Astrocyte (in vitro differentiated cells and primary cell): ENCODE measurements at regions not wholly inside any gene's neighbourhood (a gene's known extent, or its start where the extent isn't known, plus 50 kb on each side); places are given as distances from the start of the nearest gene placed in this dataset.

Experiments
- DNase-seq: peaks from one replicate; pipeline ENCODE4 v3.0.0-alpha.2; 2010; ENCODE audit warnings: low read depth
- FAIRE-seq: peaks from 2 replicates; lab custom pipeline; 2011; peaks lifted over from hg19 to GRCh38; lab: Jason Lieb, UNC
- H2AFZ ChIP-seq: 2 replicates; pipeline ENCODE4 v1.6.0; 2012; ENCODE audit warnings: low read depth, low read length, inconsistent platforms
- H3K27ac ChIP-seq: 2 replicates; pipeline ENCODE4 v1.5.1; 2011; ENCODE audit warnings: low read depth, low read length, inconsistent platforms
- H3K27me3 ChIP-seq: 2 replicates; pipeline ENCODE4 v1.6.0; 2011; ENCODE audit warnings: low read length, inconsistent platforms; ENCODE audit not compliant: insufficient read depth
- H3K36me3 ChIP-seq: 2 replicates; pipeline ENCODE4 v1.5.1; 2011; ENCODE audit warnings: low read length, inconsistent platforms; ENCODE audit not compliant: insufficient read depth
- H3K4me1 ChIP-seq: 2 replicates; pipeline ENCODE4 v1.5.1; 2011; ENCODE audit warnings: low read length, inconsistent platforms; ENCODE audit not compliant: insufficient read depth
- H3K4me2 ChIP-seq: 2 replicates; pipeline ENCODE4 v1.6.0; 2012; ENCODE audit warnings: low read length, inconsistent platforms
- H3K4me3 ChIP-seq: 2 replicates; pipeline ENCODE4 v1.5.1; 2011; ENCODE audit warnings: low read depth, mild to moderate bottlenecking, low read length, inconsistent platforms; ENCODE audit not compliant: insufficient read depth
- H3K79me2 ChIP-seq: 2 replicates; pipeline ENCODE4 v1.6.0; 2012; ENCODE audit warnings: mild to moderate bottlenecking, low read length, inconsistent platforms; ENCODE audit not compliant: insufficient read depth
- H3K9ac ChIP-seq: 2 replicates; pipeline ENCODE4 v1.6.0; 2012; ENCODE audit warnings: mild to moderate bottlenecking, low read length, inconsistent platforms
- H3K9me3 ChIP-seq: 2 replicates; pipeline ENCODE4 v1.5.1; 2012; ENCODE audit warnings: low read depth, mild to moderate bottlenecking, low read length, inconsistent platforms; ENCODE audit not compliant: insufficient read depth
- H4K20me1 ChIP-seq: 2 replicates; pipeline ENCODE4 v1.6.0; 2012; ENCODE audit warnings: low read length, inconsistent platforms; ENCODE audit not compliant: insufficient read depth
- H3K27ac Mint-ChIP-seq: one replicate; pipeline ENCODE4 v1.8.0; 2021; ENCODE audit warnings: mild to moderate bottlenecking, mixed read lengths; ENCODE audit not compliant: unreplicated experiment
- H3K27me3 Mint-ChIP-seq: one replicate; pipeline ENCODE4 v1.8.0; 2021; ENCODE audit warnings: low read depth, mixed read lengths; ENCODE audit not compliant: unreplicated experiment
- H3K36me3 Mint-ChIP-seq: one replicate; pipeline ENCODE4 v1.8.0; 2021; ENCODE audit warnings: low read depth, mixed read lengths; ENCODE audit not compliant: unreplicated experiment
- H3K4me1 Mint-ChIP-seq: one replicate; pipeline ENCODE4 v1.8.0; 2021; ENCODE audit warnings: low read depth, mixed read lengths; ENCODE audit not compliant: unreplicated experiment
- H3K4me3 Mint-ChIP-seq: one replicate; pipeline ENCODE4 v1.8.0; 2021; ENCODE audit warnings: mild to moderate bottlenecking, moderate library complexity, mixed read lengths; ENCODE audit not compliant: unreplicated experiment
- H3K9me3 Mint-ChIP-seq: one replicate; pipeline ENCODE4 v1.8.0; 2021; ENCODE audit warnings: mild to moderate bottlenecking, mixed read lengths; ENCODE audit not compliant: unreplicated experiment
- CTCF ChIP-seq: IDR thresholded peaks from 2 replicates; pipeline ENCODE4 v1.5.1; 2011; ENCODE audit warnings: low read depth, mild to moderate bottlenecking, inconsistent platforms, low read length, moderate library complexity; ENCODE audit not compliant: insufficient read depth
- EZH2 ChIP-seq: IDR thresholded peaks from 2 replicates; pipeline ENCODE4 v1.6.1; 2012; ENCODE audit warnings: mild to moderate bottlenecking, low read length, inconsistent platforms; ENCODE audit not compliant: insufficient read depth

- Mint-ChIP-seq H3K9me3 (peaks cover 15% of the 10 kb centered on the region), H3K36me3 (no peaks in the 10 kb centered on the region), H3K4me1 (no peaks in the 10 kb centered on the region), H3K27ac (no peak overlapping the region), H3K4me3 (no peak overlapping the region), H3K27me3 (no peaks in the 10 kb centered on the region)
- Histone ChIP-seq H3K36me3 (no peaks in the 10 kb centered on the region), H3K79me2 (no peaks in the 10 kb centered on the region), H3K4me3 (no peak overlapping the region), H3K9ac (no peak overlapping the region), H3K27ac (no peak overlapping the region), H3K9me3 (no peaks in the 10 kb centered on the region), H2AFZ (no peak overlapping the region), H4K20me1 (no peaks in the 10 kb centered on the region), H3K4me2 (no peak overlapping the region), H3K27me3 (no peaks in the 10 kb centered on the region), H3K4me1 (no peaks in the 10 kb centered on the region)
- no peak for DNase-seq
- no peak for FAIRE-seq
- no peak for TF ChIP-seq EZH2
- TF ChIP-seq CTCF = no peak
Measured at GRCh38 chr3:80705290-80705689, 937.5 kb upstream of the ROBO1 start.

- no peak overlapping the region for H3K4me3 ChIP-seq
- no peak for FAIRE-seq
- H3K27me3 Mint-ChIP-seq = no peaks in the 10 kb centered on the region
- TF ChIP-seq EZH2 = no peak
- TF ChIP-seq CTCF = no peak
- H3K36me3 ChIP-seq = no peaks in the 10 kb centered on the region
- H3K4me3 Mint-ChIP-seq = no peak overlapping the region
- no peaks in the 10 kb centered on the region for H4K20me1 ChIP-seq
- no peaks in the 10 kb centered on the region for H3K79me2 ChIP-seq
- no peaks in the 10 kb centered on the region for H3K4me1 ChIP-seq
- no peaks in the 10 kb centered on the region for H3K4me1 Mint-ChIP-seq
- H3K9me3 Mint-ChIP-seq = peaks cover 13% of the 10 kb centered on the region
- no peak overlapping the region for H3K9ac ChIP-seq
- no peak overlapping the region for H3K4me2 ChIP-seq
- H3K27ac ChIP-seq = no peak overlapping the region
- no peaks in the 10 kb centered on the region for H3K9me3 ChIP-seq
- no peak overlapping the region for H3K27ac Mint-ChIP-seq
- H3K36me3 Mint-ChIP-seq = no peaks in the 10 kb centered on the region
- no peak for DNase-seq
- no peak overlapping the region for H2AFZ ChIP-seq
- no peaks in the 10 kb centered on the region for H3K27me3 ChIP-seq
Measured at GRCh38 chr3:80701349-80701748, 933.6 kb upstream of the ROBO1 start.

- H3K27ac ChIP-seq = no peak overlapping the region
- no peak overlapping the region for H3K4me2 ChIP-seq
- no peak overlapping the region for H3K27ac Mint-ChIP-seq
- no peak for DNase-seq
- H3K27me3 Mint-ChIP-seq = no peaks in the 10 kb centered on the region
- H3K36me3 ChIP-seq = no peaks in the 10 kb centered on the region
- H3K36me3 Mint-ChIP-seq = no peaks in the 10 kb centered on the region
- TF ChIP-seq CTCF (no peak), EZH2 (no peak)
- H3K79me2 ChIP-seq = no peaks in the 10 kb centered on the region
- no peaks in the 10 kb centered on the region for H4K20me1 ChIP-seq
- H3K27me3 ChIP-seq = no peaks in the 10 kb centered on the region
- H2AFZ ChIP-seq = no peak overlapping the region
- H3K4me3 Mint-ChIP-seq = no peak overlapping the region
- no peaks in the 10 kb centered on the region for H3K4me1 ChIP-seq
- H3K9ac ChIP-seq = no peak overlapping the region
- H3K9me3 ChIP-seq = no peaks in the 10 kb centered on the region
- no peak overlapping the region for H3K4me3 ChIP-seq
- H3K9me3 Mint-ChIP-seq = no peaks in the 10 kb centered on the region
- FAIRE-seq = no peak
- no peaks in the 10 kb centered on the region for H3K4me1 Mint-ChIP-seq
Measured at GRCh38 chr3:80697291-80697690, 929.5 kb upstream of the ROBO1 start.
